HG02642 (cell line): ENCODE measurements at regions not wholly inside any gene's neighbourhood (a gene's known extent, or its start where the extent isn't known, plus 50 kb on each side); places are given as distances from the start of the nearest gene placed in this dataset.

Experiments used
- ATAC-seq: cut with Tn5 transposase; IDR thresholded peaks from one replicate; pipeline ENCODE4 v1.9.1; 2021; ENCODE audit warnings: mild to moderate bottlenecking; ENCODE audit not compliant: unreplicated experiment, poor library complexity

DNA sequence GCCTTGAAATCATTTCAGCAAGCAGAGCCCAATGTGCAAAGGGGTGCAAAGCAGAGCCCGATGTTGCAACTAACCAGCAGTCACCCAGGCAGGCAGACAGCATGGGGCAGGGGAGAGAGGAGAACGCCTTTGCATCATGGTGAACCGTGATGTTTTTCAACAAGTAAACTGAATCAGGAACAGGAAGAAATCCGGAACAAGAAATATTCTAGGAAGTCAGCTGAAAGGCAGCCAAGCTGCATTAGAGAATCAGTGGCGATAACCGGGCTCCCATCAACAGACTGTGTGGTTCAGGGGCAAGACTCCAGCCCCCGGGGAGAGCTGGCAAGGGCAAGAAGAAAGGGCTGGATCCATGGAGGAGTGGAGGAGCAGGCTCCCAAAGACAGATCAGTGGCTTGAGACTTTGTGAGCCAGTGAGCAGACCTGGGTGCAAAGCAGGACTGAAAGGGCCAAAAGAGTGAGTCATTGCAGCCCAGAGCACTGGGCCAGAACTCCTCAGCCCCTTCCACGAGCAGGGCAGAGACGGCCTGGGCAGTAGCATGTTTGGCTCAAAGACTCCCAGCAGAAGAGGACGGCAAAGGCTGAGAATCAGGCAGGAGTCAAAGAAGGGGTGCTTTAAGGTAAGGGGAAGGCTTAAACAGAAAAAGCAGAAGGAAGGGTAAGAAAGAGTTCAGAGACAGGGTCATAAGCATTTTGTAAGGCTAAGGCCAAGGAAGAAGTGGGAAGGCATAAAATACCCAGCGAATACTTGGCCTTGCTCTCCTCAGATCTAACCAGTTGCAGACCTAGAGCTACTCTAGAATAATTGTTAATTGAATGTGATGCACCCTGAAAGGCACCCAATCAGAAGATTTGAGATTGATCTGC lies 155.0 kb downstream of the SETD4 start:
- ATAC-seq, result no peak

DNA sequence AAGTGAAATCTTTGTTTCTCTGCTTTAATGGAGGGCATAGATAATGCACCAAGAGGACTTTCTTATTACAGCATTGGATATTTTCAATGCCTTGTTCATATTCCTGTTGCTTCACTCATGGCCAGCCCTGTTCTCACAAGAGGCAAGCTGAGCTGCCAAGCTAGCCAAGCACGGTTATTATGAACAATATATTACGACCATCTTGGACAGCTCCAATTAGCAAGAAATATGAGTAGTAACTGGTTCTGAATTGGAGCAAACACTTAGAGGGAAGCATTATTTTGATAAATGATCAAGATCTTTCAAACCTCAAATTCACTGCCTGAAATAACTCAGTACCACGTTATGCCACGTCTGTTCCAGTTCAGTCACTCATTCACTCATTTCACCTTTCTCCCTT lies 159.8 kb downstream of the SETD4 start:
- ATAC-seq, result no peak

DNA sequence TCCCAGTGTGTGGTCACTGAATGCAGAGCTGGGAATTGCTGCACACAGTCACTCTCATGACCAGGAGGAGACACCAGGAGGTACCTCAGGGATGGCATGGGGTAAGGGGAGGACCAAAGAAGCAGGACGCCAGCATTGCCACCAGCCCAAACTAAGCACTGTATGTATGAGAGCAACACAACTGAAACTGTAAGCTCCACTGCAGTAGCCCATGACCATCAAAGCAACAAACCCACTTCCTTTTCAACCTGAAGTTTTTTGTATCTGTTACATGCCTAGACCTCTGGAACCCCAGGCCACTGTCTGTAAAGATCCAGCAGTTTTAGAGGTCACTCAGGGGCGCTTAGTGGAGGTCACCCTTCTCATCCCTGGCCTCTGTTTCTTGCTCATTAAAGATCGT lies 164.3 kb downstream of the SETD4 start:
- ATAC-seq, result no peak

DNA sequence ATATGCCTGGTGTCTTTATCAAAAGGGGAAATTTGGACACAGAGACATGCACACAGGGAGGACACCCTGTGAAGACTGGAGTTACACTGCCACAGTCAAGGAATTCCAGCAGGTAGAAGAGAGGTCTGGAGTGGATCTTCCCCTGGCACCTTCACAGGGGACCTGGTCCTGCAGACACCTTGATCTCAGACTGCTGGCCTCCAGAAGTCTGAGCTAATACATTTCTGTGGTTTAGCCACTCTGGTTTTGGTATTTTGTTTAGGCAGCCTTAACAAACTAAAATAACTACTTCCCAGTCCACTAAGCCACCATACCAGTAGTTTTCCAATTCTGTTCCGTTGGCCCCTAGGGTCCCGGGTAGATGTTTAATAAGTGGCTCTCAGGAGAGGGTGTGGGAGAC lies 164.7 kb downstream of the SETD4 start:
- no peak for ATAC-seq

DNA sequence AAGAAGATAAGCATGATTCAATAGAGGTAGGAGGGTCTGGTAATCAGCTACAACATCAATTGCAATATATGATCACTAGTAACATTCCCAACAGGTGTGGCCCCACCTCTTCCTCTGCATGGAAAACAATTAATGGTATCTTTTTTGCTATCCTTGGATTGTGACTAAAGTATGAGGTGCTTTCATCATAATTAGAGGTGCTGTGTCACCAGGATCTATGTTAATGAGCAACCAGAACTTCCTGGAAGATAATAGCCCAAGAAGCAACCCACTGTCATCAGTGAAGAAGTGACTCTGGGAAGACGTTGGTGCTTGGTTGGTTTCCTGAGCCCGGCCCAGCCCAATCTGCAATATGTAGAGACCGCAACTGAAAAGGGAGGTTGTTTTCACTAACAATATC lies 167.2 kb downstream of the SETD4 start:
- ATAC-seq, result no peak

DNA sequence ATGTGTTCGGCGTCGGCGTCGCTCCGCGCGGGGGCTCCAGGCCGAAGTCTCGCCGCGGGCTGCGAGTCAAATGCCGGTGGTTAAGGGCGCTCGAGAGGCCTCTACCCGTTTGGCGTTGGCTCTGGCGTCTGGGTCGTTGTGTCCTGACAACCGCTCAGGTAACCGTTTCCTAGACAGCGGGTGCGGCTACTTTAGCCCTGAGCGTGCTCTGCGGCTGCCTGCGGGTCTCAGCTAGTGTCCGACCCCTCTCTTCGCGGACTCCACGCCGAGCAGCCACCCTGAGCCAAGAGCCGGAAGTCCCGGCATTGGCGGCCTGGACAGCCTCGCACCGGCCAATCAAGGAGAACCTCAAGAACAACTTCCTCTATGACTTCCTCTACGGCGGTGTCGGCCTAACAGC lies 173.4 kb downstream of the SETD4 start:
- no peak for ATAC-seq

DNA sequence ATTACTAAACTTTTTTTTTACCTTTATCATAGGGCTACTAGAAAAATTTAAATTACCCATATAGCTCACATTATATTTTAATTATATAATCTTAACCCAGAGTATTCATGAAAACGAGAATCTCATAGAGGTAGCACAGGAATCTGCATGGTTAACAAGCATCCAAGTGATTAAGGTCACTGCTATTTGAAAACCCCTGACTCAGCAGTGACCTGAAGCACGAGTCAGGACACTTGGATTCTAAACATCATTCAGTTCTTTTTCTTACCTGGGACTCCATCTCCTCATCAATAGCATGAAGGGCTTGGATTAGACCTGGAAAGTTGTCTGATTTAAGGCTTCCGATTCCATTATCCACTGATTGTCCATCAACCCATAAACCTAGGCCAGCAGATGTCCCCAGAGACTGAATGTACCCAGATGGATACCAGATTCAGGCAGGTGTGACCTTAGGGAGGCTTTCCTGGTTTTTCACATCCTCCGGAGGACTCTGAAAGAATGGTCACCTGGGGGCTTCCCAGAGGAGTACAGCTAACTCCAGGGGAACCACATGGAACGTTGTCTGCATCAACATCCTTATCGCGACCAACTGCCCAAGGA lies 174.3 kb downstream of the SETD4 start:
- ATAC-seq, result no peak

DNA sequence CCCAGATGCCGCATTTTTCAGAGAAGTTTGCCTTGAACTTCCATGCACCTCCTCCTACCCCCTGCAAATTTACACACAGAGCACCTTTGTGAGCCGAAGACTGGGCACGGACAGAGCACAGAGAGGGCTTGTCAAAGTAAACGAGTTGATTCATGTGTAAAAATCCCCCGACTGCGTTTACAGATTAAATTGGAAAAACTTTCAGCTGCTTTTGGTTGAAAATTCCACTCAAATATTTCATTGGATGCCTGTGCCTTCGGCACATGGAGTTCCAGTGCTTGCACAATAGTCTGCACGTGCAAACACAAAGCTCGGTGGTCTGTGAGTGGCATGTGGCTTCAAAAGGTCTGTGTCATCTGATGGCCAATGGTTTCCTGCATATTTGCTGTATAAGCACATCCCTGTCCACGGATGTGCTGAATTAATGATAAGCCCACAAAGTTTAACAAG lies 177.5 kb downstream of the SETD4 start:
- no peak for ATAC-seq

DNA sequence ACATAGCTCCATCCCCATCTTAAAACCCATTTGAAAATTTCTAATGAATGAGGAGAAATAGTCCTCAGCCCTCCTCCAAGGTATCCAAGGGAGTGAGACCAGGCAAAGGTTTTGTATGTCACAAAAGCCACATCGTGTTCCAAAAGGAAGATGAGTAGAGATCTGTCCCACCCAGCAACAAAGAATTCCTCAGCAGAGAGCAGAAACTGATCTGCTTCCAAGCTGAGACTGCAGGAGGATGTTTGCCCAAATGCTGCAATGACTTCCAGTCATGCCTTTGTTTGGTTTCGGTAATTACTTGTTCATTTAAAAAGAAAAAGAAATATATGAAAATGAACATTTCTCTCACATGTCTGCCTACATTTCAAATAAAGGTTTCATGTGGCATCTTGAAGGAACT lies 186.9 kb downstream of the SETD4 start:
- no peak for ATAC-seq

DNA sequence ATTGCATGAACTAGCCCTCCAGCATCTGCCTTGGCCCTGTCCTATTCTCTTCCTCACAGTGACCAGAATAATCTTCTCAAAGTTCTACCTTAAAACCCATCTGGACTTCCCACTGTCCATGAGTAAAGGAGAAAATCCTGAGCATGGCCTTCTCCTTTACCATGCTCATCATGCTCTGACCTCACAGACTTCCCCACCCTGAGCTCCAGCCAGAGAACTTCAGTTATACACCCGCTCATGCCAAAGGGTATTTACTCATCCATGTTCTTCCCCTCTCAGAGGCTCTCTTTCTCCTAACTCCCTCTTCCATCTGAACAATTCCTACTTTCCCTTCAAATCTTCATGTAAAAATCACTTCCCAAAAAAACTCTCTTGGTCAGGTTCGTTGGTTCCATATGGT lies 188.4 kb downstream of the SETD4 start:
- ATAC-seq, result no peak

DNA sequence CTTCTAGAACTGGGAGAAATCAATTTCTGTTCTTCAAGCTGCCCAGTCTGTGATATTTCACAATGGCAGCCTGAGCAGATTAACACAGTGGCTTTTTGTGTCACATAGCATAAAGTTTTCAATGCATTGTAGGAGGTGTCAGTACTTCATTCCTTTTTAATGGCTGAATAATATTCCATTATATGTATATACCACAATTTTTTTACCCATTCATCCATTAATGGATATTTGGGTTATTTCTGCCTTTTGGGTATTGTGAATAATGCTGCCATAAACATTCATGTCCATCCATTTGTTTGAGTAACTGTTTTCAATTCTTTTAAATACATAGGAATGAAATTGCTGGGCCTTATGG lies 191.5 kb downstream of the SETD4 start:
- ATAC-seq, result no peak

DNA sequence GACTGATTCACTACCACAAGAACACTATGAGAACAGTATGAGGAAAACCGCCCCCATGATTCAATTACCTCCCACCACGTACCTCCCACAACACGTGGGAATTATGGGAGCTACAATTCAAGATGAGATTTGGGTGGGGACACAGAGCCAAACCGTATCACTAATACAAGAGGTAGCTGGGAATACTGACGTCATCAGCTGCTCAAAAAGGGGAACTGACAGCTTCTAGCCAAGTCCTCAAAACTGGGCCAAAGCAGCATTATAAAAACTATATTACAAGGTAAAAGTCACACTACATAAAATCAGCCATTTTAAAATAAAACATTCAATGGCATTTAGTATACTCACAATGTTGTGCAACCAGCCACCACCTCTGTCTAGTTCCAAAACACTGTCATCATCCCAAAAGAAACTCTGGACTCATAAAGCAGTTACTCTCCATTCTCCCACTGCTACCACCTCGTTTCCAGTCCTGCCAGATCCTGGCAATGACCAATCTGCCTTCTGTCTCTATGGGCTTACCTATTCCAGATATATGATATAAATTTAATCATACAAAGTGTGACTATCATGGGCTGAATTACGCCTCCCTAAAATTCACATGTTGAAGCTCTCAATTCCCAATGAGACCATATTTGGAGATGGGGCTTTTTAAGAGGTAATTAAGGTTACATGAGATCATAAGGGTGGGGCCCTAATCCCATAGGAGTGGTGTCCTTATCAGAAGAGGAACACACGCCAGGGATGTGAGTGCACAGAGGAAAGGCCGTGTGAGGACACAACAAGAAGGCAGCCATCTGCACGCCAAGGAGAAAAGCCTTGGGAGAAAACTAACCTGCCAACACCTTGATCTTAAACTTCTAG lies 192.1 kb downstream of the SETD4 start:
- no peak for ATAC-seq

DNA sequence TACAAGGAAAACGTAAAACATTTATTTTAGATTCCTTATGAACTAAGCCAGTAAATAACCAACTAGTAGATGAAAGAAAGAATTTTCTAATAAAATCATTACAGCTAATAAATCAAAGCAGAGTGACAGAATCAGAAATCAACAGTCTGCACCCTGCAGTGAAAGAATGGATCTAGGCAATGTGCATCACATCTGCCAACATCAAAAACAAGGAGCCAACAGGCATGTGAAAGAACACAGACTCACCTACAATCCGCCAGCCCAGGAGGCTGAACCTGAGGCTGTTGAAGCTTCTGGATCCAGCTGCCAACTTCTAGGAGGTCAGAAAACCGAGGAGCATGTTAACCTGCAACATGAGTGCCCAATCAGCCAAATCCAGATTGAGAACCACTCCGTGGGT lies 196.3 kb downstream of the SETD4 start:
- no peak for ATAC-seq

DNA sequence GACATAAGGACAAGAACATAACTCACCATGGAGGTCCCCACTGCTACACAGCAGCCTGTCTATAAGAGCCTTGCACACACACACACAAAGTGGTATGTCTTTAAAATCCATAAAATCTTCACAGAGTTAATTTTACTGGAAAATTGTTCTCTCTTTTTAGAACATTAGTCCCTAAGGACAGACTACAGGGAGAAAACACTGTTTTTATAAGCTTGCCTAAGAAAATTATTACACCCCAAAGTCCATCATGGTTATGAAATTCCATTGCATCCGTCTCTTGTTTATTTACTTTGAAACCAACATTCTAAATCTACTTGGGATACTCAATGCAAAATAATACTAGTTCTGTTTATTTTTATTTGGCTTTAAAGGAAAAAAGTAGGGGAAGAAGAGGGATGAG lies 197.4 kb downstream of the SETD4 start:
- ATAC-seq, result no peak

DNA sequence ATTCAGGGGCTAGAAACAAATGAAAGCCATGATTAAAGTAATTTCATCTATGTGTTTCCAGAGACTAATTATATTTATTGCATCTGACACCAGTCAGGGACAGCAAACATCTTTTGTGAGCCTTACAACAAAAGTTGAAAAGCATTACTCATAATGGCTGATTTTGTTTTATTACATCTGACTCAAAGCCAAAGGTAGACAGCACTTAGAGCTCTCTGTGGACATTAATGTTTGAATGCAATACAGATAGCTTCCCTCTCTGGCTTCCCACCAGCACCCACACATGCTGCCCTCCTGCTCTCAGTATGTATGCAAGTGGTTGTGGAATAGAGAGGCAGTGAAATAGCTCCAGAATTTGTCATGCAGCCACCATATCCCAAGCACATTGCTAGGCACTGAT lies 198.7 kb downstream of the SETD4 start:
- no peak for ATAC-seq

DNA sequence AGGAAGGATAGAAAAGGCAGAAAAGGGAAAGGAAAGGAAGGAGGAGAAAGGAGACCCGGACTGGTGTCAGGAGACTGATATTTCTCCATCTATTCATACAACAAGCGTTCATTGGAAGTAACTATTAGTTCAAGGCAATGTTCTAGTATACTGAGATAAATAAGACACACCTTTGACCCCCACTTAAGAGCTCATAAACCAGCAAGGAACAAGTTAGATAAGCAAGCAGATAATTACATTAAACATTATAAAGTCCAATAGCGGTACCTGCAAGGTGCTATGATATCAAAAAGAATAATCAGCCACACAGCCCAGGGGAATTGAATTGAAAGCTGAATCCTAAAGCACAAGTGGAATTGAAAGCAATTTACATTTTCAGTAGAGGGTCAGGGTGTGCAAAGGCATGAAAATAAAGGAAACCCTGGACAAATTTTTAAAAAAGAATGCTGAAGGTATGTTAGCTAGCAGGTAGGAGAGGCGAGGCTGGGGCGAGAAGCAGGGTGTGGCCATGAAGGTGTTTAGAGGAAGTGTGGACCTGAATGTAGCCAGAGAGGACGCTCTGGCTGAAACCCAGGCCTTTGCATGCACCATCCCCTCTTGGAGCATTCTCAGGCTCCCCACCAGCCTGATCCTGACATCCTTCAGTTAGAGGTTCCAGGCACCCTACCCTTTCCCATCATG lies 200.0 kb downstream of the SETD4 start:
- no peak for ATAC-seq

DNA sequence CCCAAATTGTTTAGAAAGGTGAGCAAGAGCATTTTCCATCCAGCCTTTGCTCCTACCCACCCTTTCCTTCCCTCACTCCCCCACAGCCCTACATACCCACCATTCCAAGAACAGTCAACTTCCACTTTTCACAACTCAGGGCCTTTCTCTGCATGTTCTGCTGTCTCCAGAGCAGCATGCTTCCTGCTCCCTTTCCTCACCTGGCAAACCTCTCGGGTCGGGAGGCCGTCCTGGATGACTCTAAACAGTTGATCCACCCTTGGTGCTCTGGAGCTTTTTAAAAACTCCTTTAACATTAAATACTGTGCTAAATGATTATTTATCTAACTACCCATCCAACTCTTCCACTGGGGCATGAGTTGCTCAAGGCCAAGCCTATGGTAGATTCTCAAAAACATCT lies 200.6 kb downstream of the SETD4 start:
- no peak for ATAC-seq

DNA sequence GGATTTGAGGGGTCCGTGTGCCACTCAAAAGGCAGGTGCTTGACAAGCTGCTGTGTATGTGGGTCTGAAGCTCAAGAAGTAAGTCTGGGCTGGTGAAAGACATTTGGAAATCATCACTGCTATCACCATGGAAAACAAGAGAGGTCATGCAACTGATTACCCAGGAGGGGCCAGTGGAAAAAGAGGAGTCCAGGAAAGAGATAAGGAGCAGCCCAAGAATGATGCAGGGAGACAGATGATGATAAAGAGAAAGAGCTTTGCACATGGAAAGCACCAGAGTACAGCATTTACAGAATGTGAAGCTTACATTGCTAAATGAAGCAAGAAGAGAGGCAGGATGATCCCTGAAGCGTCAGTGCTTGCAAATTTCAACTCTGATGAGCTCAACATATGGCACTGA lies 203.2 kb downstream of the SETD4 start:
- no peak for ATAC-seq

DNA sequence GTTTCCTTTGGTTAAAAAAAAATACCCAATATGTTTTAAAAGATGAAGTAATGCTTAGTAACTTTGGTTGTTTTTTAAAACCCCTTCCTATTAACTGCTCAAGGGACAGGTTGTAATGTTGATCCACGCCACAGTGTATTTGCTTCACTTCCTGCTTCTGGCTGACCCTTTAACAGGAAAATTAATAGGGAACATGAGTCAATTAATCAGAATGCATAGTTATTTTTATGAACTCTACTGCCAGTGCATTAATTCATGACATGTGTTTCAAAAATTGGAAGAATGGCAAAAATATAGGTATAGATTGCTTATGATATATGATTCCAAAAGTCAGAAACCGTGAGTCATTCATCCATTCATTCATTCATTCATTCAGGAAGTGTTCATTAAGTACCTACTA lies 204.8 kb downstream of the SETD4 start:
- no peak for ATAC-seq

DNA sequence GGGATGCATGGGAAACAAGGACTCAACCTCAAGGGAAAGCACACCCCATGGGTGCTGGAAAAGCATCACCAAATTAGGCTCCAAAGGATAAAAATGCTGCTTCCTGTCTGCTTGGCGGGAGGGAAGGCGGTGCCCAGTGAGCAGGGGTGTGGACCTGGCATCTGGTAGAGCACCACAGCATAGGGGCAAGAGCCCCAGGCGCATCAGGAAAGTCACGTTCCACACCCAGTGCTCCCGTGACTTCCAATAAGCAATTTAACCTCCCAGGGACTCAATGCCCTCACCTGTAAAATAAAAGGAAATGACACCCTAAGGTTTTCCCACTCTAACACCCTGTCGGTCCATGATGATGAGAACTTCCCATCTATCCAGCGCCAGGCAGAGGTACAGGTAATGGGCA lies 206.0 kb downstream of the SETD4 start:
- ATAC-seq, result no peak
